ENCODE measurements at regions not wholly inside any gene's neighbourhood (a gene's known extent, or its start where the extent isn't known, plus 50 kb on each side); places are given as distances from the start of the nearest gene placed in this dataset.

DNA sequence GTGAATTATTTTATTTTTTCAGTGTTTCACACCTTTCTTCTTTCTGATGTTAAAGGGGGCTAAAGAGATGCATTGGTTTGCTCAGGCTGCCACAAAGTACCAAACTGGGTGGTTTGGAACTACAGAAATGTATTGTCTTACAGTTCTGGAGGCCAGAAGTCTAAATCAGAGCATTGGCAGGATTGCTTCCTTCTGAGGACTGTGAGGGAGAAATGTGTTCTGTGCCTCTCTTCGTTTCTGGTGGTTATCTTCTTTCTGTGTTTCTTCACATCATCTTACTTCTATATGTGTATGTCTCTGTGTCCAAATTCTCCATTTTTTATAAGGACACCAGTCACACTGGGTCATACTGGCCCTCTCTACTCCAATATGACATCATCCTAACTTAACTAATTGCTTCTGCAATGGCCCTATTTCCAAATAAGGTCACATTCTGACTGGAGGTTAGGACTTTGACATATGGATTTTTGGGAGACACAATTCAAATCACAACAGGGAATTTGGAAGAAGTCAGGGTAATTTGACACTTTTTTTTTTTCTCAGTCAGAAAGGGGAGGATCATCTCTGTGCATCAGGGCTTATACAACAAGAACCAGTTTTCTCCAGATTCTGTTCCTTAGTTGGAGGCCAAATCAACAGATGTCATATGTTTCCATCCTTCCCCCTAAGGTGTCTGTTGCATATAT, 188.2 kb downstream of the KCNRG start:
- no peak overlapping the region for H3K27ac ChIP-seq (ENCODE audit: low read depth, low read length, poor library complexity, severe bottlenecking)

GRCh38 chr13:50205581-50205980, 190.3 kb downstream of the KCNRG start:
- no peaks in the 10 kb centered on the region for H3K36me3 ChIP-seq (ENCODE audit: insufficient read depth, low read length)
- no peak overlapping the region for H3K4me3 ChIP-seq (ENCODE audit: low read depth, low read length, poor library complexity, severe bottlenecking)
- TF ChIP-seq EZH2 (IDR thresholded peaks at IDR 0.05; ENCODE audit: borderline replicate concordance, low read length): no peak
- TF ChIP-seq, protein P1, sequence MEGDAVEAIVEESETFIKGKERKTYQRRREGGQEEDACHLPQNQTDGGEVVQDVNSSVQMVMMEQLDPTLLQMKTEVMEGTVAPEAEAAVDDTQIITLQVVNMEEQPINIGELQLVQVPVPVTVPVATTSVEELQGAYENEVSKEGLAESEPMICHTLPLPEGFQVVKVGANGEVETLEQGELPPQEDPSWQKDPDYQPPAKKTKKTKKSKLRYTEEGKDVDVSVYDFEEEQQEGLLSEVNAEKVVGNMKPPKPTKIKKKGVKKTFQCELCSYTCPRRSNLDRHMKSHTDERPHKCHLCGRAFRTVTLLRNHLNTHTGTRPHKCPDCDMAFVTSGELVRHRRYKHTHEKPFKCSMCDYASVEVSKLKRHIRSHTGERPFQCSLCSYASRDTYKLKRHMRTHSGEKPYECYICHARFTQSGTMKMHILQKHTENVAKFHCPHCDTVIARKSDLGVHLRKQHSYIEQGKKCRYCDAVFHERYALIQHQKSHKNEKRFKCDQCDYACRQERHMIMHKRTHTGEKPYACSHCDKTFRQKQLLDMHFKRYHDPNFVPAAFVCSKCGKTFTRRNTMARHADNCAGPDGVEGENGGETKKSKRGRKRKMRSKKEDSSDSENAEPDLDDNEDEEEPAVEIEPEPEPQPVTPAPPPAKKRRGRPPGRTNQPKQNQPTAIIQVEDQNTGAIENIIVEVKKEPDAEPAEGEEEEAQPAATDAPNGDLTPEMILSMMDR (IDR thresholded peaks at IDR 0.05; ENCODE audit: low read length): no peak
- no peaks in the 10 kb centered on the region for H3K79me2 ChIP-seq (ENCODE audit: insufficient read depth, low read length)
- H2AFZ ChIP-seq (ENCODE audit: low read length): no peak overlapping the region
- no peaks in the 10 kb centered on the region for H3K9me2 ChIP-seq (ENCODE audit: low read depth, low read length)
- no peak overlapping the region for H3K27ac ChIP-seq (ENCODE audit: low read depth, low read length, poor library complexity, severe bottlenecking)
- no peaks in the 10 kb centered on the region for H3K9me3 ChIP-seq (ENCODE audit: low read length)
- no peaks in the 10 kb centered on the region for H4K20me1 ChIP-seq (ENCODE audit: insufficient read depth, low read length)
- H3K9ac ChIP-seq (ENCODE audit: low read length): no peak overlapping the region
- no peak overlapping the region for H3K4me2 ChIP-seq (ENCODE audit: low read length)
- H3K4me1 ChIP-seq (ENCODE audit: insufficient read depth, low read length, severe bottlenecking): peaks cover 17% of the 10 kb centered on the region
- H3K27me3 ChIP-seq (ENCODE audit: insufficient read depth, low read length): no peaks in the 10 kb centered on the region
- H3F3A ChIP-seq (ENCODE audit: insufficient read depth, low read length): no peaks in the 10 kb centered on the region

More for the DNA sequence above, 188.2 kb downstream of the KCNRG start:
- no peaks in the 10 kb centered on the region for H3K79me2 ChIP-seq (ENCODE audit: insufficient read depth, low read length)
- no peak overlapping the region for H3K4me2 ChIP-seq (ENCODE audit: low read length)
- TF ChIP-seq EZH2 (IDR thresholded peaks at IDR 0.05; ENCODE audit: borderline replicate concordance, low read length): no peak
- TF ChIP-seq, protein P1 (IDR thresholded peaks at IDR 0.05; ENCODE audit: low read length): no peak
- peaks cover 2% of the 10 kb centered on the region for H3K4me1 ChIP-seq (ENCODE audit: insufficient read depth, low read length, severe bottlenecking)
- no peaks in the 10 kb centered on the region for H4K20me1 ChIP-seq (ENCODE audit: insufficient read depth, low read length)
- no peak overlapping the region for H2AFZ ChIP-seq (ENCODE audit: low read length)
- H3K9me2 ChIP-seq (ENCODE audit: low read depth, low read length): no peaks in the 10 kb centered on the region
- H3K9ac ChIP-seq (ENCODE audit: low read length): no peak overlapping the region
- no peak overlapping the region for H3K4me3 ChIP-seq (ENCODE audit: low read depth, low read length, poor library complexity, severe bottlenecking)
- H3K36me3 ChIP-seq (ENCODE audit: insufficient read depth, low read length): no peaks in the 10 kb centered on the region
- H3K9me3 ChIP-seq (ENCODE audit: low read length): no peaks in the 10 kb centered on the region
- no peaks in the 10 kb centered on the region for H3F3A ChIP-seq (ENCODE audit: insufficient read depth, low read length)
- H3K27me3 ChIP-seq (ENCODE audit: insufficient read depth, low read length): no peaks in the 10 kb centered on the region

- Histone ChIP-seq H3K4me3 (ENCODE audit: low read depth, low read length, poor library complexity, severe bottlenecking) (peak overlapping the region; percentile 53), H3K9me2 (ENCODE audit: low read depth, low read length) (no peaks in the 10 kb centered on the region), H3K4me1 (ENCODE audit: insufficient read depth, low read length, severe bottlenecking) (peaks cover 17% of the 10 kb centered on the region), H3K79me2 (ENCODE audit: insufficient read depth, low read length) (no peaks in the 10 kb centered on the region), H3K4me2 (ENCODE audit: low read length) (peak overlapping the region; percentile 81), H3K27ac (ENCODE audit: low read depth, low read length, poor library complexity, severe bottlenecking) (peak overlapping the region; percentile 61), H3F3A (ENCODE audit: insufficient read depth, low read length) (no peaks in the 10 kb centered on the region), H3K36me3 (ENCODE audit: insufficient read depth, low read length) (no peaks in the 10 kb centered on the region), H4K20me1 (ENCODE audit: insufficient read depth, low read length) (no peaks in the 10 kb centered on the region), H3K9ac (ENCODE audit: low read length) (peak overlapping the region; percentile 66), H3K9me3 (ENCODE audit: low read length) (peaks cover 6% of the 10 kb centered on the region), H3K27me3 (ENCODE audit: insufficient read depth, low read length) (no peaks in the 10 kb centered on the region), H2AFZ (ENCODE audit: low read length) (peak overlapping the region; percentile 31; the same call in 1 of the 2 replicates)
- TF ChIP-seq EZH2 (IDR thresholded peaks at IDR 0.05; ENCODE audit: borderline replicate concordance, low read length): no peak
- TF ChIP-seq, protein P1 (IDR thresholded peaks at IDR 0.05; ENCODE audit: low read length): no peak
These were observed 193.6 kb downstream of the KCNRG start for GRCh38 chr13:50208826-50209335.

Measured in OCI-LY1 (cell line).